CD4-positive, alpha-beta T cell treated with Interferon alpha-2 for 1 hour (primary cell): ENCODE measurements at regions not wholly inside any gene's neighbourhood (a gene's known extent, or its start where the extent isn't known, plus 50 kb on each side); places are given as distances from the start of the nearest gene placed in this dataset.
"Not testable (repeated sequence)": the region's sequence is repeated elsewhere in the genome, so short reads cannot be mapped to it uniquely, and the experiment has no call there.

ENCODE experiments used
- DNase-seq, 2 donors: peaks; one replicate each; pipeline ENCODE4 v3.0.0-alpha.2; 2020 to 2022

DNA sequence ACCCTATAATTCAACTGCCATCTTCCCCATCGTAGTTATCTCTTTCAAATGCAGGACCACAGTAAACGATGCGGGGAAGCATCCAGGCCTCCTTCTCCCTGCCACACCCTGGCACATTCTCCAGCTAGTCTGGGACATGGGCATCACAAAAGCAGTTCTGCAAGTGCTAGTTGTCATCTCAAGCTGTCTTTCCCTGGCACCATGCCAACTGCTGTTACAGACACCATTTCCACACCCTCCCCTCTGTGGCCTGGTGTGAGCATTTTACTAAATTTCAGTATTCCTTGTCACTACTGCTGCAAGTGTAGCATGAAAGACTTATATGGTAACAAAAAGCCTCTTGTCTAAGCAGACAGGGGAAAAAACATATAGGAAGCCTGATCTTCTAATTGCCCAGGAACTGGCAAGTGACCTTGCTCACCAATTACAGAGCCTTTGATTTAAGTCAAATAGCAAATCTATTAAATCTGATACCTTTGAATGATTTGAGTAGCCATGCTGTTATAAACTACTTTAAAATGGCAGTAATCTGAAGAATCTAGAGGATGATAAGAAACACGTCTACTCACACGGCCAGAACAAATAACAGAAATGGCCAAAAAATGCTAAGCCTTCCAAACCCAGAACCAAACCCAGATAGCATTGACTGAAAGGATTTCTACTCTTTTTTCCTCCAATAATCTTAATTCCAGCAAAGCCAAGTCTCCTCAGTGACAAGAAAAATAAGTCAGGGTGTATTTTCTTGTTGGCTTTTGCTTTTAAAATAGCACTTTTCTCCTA lies 179.0 kb downstream of the NUFIP1 start:
- no peak for DNase-seq

DNA sequence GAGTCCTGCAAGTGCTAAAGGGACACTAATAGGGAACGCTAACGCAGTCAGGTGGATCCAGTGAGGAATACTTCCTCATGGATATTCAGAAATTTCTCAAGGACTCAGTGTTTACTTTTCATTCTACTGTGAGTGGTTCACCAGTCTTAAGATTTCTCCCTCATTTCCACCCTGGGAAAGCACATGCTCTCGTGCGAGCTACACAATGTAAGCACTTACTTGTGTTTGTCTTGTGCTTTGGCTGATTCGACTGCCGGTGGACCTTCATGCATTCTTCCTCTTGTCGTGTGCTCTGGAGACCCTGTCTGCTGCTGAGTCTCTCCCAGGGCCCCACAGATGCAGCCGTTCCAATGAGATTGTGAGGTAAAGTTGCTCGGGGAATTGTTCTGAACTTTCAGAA lies 180.1 kb downstream of the NUFIP1 start:
- no peak for DNase-seq

DNA sequence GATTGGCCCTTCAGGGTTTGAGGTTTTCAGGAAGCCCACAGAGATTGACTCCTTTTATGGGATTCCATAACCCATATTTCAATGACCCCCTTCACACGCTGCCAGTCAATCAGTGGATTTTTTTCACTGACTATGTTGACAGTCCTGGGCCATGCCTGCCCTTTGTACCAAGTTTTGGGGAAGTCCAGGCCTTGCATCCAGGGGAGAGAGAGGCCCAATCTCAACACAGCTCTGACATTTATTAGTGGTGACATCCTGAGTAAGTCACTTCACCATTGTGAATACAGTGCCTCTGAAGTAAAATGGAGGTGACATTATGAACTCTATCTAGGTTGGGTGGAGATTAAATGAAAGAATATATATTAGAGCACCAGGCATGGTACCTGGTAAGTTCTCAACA lies 181.1 kb downstream of the NUFIP1 start:
- DNase-seq: no peak

DNA sequence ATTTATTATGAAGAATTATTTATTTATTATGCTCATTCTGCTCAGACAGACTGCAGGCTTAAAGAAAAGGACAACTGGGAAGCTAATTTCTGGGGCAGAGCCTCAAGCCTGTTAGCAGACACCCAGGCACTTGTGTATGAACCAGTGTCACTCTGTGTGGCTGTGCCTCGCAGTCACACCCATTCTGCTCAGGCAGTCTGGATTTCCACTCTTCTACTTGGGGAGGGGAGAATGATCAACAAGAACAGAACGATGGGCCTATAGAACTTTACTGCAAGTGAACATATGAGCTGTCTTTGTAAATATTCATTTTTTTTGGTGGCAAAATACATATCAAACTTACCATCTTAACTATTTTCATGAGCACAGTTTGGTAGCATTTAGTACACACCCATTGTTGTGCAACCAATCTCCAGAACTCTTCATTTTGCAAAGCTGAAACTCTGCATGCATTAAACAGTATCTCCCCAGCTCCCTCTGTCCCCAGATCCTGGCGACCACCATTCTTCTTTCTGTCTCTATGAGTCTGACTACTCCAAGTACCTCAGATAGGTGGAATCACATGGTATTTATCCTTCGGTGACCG lies 181.7 kb downstream of the NUFIP1 start:
- no peak for DNase-seq

DNA sequence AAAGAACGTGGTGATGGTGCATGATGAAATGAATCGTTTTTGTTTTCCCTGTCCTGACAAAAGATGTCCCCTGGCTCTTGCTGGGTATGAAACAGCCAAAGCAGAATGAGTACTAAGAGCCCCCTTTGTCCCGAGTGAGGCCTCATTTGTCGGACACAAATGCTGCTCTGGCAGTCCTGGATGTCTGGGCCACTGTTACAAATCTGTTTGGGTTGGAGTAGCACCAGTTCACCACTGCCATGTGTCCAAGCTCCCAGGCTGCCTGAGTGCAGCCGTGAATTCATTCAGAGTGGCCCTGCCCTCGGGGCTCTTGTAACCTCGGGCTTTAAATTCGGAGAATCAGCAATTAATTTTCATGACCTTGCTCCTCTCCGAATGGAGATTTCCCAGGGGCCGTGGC lies 182.4 kb downstream of the NUFIP1 start:
- DNase-seq: no peak

DNA sequence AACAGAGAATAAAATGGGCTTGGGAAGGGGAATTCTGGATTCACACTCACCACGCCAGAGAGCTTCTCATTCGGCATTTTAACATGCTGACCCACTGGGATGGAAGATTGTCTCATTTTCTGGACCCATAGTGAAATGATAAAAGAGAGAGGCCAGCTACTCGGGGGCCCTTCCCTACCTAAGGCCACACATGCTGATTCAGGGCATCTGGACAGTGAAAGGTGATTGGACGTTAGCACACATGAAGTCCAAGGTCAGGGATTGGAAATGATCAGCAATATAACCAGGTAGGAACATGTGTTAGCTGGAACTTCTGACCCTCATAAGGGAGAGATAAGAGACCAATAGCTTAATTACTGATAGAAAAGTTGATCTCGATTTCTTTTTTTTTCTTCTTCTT lies 183.7 kb downstream of the NUFIP1 start:
- no peak for DNase-seq

DNA sequence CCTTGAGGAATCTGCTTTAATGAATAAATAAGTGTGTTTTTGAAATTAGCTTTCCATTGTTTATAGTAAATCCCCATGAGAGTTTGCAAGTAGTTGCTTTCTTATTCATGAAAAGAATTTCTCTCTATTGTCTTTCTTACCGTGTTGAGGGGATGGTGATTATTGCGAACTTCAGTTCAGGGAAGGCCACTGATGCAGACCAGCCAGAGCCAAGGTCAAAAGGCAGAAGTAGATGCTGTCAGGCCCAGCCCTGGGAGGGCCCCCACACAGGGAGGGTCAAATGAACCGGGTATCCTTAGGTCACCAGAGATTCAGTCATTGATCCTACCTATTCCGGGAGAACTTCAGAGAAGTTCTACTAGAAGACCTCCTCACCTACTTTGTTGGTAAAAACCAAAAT lies 185.9 kb downstream of the NUFIP1 start:
- no peak for DNase-seq

DNA sequence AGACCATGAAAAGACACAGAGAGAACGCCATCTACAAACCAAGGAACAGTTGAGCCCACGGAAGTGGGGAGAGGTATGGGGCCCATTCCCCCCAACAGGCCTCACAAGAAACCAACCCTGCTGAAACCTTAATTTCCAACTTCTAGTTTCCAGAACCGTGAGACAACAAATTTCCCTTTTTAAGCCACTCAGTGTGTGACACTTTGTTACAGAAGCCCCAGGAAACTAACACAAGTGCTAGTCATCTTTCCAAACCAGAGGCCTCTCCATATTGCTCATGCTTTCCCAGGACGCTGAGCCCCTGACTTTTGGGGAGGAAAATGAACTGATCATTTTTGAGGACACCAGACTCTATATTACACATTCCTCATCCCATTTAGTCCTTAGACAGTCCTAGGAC lies 186.8 kb downstream of the NUFIP1 start:
- no peak for DNase-seq

DNA sequence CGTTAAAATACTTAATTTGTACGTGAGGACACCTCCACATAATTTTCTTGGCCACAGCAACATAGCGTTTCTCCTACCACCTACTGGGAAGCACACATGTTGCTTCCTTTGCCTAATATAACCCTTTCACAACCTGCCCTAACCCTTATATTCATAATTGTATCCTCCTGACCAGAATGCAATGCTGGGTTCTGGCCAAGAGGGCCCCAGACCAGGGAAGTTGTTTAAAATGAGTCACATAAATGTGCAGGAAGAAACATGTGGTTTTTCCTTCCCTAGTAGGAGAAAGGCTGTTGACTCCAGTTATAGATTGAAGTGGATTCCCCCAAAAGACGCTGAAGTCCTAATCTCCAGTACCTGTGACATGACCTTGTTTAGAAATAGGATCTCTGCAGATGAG lies 187.3 kb downstream of the NUFIP1 start:
- DNase-seq: no peak

DNA sequence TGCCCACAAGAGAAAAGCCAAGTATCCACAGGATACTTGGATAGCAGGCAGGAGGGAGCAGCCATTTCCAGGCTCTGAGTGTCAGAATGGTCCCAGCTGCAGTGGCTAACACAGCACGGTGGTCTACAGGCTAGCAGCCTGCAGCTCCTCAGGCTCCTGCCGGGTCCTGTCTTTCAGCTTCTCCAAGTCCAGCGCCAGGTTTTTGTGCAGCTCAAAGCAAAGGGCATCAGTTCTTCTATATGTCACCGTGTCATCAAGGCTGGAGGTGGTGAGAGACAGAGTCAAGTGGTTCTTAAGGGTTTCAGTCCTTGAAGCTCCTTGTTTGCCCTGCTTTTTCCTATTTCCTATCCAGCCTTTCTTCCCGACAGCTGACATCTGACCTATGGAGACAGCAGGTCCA lies 188.6 kb downstream of the NUFIP1 start:
- no peak for DNase-seq

DNA sequence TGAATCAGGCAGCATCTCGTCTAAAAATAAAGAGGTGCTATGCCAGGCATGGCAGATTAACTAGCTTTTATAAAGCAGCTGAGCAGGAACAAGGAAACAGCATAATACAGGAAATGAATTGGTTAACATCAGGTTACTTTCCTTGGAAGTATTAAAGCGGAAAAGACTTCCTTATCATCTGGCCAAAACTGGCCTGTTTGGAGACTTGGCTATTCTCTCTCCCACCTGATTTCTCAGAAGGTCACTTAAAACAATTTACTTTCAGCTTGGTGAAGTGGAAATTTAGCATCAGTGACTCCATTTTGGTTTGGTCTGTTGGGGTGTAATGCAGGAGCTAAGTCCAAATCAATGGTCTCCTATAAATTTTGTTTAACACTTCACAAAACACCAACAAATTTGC lies 191.6 kb downstream of the NUFIP1 start:
- no peak for DNase-seq

DNA sequence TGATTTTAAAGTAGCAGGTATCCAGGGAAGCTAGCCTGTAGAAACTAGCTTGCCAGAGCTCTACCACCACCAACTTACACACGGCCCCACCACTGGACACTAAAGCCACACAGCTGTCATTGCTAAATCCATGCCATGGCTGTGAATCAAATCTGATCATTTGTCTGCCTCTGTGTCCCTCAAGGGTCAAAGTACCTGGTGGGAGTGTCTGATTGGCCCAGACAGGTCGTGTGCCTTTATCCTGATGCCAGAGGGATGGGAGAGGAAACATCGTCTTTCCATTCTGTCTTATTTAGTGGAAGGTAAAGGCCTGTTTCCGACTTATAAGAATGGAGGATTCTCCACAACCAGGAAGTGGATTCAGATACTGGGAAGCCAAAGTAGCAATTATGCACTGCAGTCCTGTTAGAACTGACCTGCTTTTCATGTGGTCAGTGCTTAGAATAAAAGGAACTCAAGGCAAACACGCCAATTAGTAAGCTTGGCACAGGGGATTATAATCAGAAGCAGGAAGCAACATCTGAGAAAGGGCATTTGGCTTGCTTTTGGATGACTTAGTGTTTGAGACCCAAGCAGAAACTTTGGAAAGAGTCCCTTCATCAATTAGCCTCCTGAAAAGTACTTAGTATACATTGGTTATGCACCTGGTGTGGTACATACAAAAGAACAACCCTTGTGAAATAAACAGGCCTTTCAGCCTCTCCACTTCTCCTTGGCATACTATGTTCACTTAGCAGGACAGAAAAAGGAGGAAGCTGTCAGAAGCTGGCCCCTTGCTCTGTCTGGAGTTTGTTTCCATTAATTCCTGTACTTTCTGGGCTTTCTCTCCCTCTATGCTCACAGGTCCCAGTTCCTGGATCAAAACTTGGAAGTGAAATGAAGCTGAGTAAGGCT lies 192.4 kb downstream of the NUFIP1 start:
- no peak for DNase-seq

DNA sequence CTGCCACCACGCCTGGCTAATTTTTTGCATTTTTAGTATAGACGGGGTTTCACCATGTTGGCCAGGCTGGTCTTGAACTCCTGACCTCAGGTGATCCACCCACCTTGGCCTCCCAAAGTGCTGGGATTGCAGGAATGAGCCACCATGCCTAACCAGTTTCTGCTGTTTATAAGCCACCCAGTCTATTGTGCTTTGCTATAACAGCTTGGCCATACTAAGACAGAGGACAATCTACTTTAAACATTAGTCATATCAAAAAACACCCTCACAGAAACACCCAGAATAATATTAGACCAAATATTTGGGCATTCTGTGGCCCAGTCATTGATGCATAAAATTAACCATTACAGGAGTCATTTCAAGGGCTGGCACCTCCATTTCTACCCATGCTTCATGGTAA lies 193.2 kb downstream of the NUFIP1 start:
- not testable (repeated sequence) for DNase-seq

DNA sequence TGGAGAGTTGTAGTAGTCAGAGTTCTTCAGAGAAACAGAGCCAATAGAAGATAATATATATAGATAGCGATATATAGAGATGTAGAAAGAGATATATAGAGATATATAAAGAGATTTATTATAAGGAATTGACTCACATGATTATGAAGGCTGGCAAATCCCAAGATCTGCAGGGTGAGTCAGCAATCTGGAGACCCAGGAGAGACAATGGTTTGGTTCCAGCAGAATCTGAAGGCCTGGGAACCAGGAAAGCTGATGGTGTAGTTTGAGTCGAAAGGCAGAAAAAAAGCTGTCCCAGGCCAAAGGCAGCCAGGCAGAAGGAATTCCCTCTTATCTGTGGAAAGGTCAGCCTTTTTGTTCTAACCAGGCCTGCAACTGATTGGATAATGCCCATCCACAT lies 194.1 kb downstream of the NUFIP1 start:
- DNase-seq: no peak

DNA sequence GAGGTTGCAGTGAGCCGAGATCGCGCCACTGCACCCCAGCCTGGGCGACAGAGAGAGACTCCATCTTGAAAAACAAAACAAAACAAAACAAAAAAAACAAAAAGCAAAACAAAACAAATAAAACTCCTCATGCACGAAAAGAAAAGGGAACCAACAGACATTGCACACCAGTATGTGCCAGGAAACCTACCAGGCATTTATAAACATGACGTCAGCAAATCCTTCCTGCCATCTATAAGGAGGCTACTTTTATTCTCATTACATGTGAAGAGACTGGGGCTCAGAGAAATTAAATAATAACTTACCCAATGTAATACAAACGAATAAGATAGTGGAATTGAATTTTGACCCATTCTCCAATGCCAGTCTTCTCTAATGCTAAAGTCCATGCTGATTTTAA lies 197.2 kb downstream of the NUFIP1 start:
- DNase-seq: no peak

DNA sequence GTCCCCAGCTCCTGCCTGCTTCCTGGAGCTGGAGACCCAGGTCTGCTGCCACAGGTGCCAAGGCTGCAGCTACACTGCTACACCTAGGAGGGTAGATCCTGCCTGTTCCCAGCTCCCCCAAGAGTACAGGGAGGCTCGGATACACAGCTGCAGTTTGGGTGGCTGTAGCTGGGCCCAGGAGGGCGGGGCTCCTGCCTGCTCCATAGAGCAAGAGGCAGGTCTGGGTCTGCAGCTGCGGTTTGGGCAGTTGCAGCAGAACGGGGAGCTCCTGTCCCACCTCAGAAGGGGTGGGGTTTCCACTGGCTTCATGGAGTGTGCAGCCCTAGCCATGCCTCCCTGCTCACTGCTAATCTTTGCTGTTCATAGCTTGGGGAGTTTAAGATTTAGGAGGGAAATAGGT lies 199.0 kb downstream of the NUFIP1 start:
- DNase-seq: no peak

DNA sequence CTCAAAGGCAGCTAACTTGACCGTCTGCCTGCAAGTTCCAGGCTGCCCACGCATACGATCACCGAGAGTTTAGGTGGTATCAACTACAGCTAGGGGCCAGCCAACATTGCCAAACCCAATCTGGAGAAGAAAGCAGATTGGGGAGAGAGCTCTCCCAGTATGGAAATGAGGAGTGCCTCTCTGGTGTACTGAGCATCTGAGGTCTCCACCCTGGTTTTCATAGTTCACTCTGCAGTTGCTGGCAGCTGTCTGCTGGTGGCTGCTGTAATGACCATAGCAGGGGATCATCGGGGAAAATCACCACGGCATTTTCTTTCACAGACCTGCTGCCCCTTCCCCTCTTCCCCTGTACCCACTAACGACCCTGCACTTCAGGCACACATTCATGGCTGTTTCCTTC lies 201.7 kb downstream of the NUFIP1 start:
- DNase-seq: no peak

DNA sequence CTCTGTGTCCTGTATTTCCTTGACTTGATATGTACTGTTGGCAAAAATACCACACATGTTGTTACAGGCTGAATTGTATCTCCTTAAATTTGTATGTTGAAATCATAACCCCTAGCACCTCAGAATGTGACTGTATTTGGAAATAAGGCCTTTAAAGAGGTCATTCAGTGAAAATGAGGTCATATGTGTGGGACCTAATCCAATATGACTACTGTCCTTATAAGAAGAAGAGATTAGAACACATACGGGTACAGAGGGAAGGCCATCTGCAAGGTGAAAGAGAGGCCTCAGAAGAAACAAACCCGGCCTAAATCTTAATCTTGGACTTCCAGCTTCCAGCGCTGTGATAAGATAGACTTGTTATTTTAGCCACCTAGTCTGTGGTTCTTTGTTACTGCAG lies 202.5 kb downstream of the NUFIP1 start:
- DNase-seq: no peak

DNA sequence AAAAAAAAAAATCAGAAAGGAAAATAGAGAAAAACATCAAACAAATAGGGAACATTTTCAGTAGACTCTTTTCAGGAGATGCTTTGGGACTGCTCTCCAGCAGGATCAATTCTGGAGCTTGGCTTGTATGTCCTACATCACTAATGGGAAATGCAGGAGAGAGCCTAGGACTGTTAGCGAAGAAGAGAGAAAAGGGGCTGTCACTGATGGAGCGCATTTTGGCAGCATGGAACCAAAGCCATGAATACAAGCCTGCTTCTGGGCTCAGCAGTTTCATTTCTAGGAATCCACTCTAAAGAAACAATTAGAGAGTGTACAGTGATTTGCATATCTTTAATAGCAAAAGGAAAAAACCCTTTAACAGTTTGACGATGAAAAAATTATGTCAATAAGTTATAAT lies 203.9 kb downstream of the NUFIP1 start:
- no peak for DNase-seq

DNA sequence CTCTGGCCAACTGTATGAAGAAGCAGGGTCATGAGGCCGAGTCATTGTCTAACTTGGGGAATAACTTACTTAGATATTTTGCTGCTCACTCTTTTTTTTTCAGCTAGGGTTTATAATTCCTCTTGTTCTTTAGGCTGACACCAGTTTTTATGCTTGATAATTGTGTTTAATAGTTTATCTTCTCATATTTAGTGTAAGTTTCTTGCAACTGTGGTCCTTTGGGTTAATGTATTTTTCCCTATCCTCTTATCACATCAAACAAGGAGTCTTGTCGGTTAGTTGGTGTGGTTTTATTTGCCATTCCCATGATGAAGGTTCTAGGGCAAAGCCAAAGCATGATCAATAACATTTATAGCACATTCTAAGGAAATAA lies 204.6 kb downstream of the NUFIP1 start:
- no peak for DNase-seq

DNA sequence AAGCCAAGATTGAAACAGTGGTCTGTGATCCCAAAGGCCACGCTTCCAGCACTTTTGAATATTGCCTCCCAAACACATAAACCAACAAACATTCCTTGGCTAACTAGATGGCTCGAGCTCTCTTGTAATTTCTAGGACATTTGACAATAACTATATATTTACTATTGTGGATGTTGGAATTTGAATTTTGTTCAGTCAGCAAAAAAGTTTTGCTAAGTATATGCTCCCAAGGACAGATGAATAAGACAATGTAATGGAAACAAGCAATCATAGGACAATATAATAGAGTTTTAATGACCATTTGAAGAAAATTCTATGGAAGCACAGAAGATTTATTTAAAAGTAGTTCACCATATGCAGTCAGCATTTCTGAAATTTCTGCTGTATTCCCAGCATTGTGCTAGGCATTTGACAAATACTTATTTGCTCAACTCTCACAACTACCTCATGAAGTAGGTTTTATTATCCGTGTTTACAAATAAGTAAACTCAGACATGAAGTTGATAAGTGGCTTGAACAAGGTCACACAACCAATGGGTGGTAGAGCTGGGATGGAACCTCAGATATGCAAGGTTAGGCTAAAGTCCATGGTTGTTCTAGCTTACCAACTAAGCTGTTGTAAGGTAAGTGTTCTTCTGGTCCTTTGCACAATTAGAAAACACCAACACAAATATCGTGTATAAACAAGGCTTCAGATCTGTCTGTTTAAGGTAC lies 205.1 kb downstream of the NUFIP1 start:
- DNase-seq: no peak

DNA sequence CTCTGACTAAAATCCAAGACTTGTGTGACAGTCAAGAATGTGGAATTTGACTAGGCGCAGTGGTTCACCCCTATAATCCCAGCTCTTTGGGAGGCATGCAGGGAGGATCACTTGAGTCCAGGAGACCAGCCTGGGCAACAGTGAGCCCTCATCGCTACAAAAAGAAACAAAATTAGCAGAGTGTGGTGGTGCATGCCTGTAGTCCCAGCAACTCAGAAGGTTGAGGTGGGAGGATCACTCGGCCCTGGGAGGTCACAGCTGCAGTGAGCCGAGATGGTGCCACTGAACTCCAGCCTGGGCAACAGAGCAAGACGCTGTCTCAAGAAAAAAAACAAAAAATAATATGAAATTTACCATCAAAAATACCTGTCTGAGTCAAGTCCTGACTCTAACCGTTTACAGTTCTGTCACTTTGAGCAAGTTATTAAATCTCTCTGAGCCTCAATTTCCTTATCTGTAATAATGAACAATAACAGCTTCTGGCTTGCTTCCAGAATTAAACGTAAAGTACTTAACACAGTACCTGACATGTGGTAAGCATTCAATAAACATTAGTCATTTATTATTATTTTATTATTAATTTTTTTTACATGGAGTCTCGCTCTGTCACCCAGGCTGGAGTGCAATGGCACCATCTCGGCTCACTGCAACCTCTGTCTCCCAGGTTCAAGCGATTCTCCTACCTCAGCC lies 204.6 kb upstream of the TSC22D1 start:
- DNase-seq: no peak
